Endothelial cell of umbilical vein (primary cell): ENCODE measurements at regions not wholly inside any gene's neighbourhood (a gene's known extent, or its start where the extent isn't known, plus 50 kb on each side); places are given as distances from the start of the nearest gene placed in this dataset. TPM values are rescaled to one million over a fixed set of nuclear protein-coding genes. Genes with fewer than 3 reads are reported as not detected.

Experiments
- small RNA-seq: library from RNA; depleted of rRNA; stranded (forward); fragments of <200 nt; gene quantifications from one replicate; pipeline ENCODE3, GENCODE V24; 2012; ENCODE audit warnings: low replicate concordance, low read depth; ENCODE audit not compliant: insufficient read depth, insufficient read length

Small RNA genes lying in the stretch of these regions (small RNA-seq; reads per million reads assigned to genes)
- gene AL121932.1, result not detected
